HG02642 (cell line): ENCODE measurements at regions not wholly inside any gene's neighbourhood (a gene's known extent, or its start where the extent isn't known, plus 50 kb on each side); places are given as distances from the start of the nearest gene placed in this dataset.
"Not testable (repeated sequence)": the region's sequence is repeated elsewhere in the genome, so short reads cannot be mapped to it uniquely, and the experiment has no call there.

Experiments used
- ATAC-seq: cut with Tn5 transposase; IDR thresholded peaks from one replicate; pipeline ENCODE4 v1.9.1; 2021; ENCODE audit warnings: mild to moderate bottlenecking; ENCODE audit not compliant: unreplicated experiment, poor library complexity

GRCh38 chr11:79671401-79671800 is 230.6 kb upstream of the TENM4 start:
- ATAC-seq, result no peak

DNA sequence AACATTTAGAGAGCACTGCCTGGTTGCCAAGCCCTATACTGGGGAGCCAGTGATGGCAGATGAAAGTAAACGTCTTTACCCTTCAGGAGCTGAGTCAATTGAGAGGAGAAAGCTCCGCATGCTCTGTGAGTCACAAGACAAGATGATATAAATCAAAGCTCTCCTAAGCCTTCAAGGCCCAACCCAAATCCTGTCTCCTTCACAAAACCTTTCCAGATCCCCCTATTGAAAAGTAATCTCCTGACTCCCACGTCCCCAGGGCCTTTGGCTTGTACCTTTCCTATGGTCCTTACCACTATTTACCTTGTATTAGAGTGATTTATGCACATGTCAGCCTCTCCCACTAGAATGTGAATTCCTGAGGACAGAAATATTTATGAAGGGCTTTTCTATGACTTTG is 230.1 kb upstream of the TENM4 start:
- no peak for ATAC-seq

GRCh38 chr11:79668575-79668974 is 227.7 kb upstream of the TENM4 start:
- no peak for ATAC-seq

DNA sequence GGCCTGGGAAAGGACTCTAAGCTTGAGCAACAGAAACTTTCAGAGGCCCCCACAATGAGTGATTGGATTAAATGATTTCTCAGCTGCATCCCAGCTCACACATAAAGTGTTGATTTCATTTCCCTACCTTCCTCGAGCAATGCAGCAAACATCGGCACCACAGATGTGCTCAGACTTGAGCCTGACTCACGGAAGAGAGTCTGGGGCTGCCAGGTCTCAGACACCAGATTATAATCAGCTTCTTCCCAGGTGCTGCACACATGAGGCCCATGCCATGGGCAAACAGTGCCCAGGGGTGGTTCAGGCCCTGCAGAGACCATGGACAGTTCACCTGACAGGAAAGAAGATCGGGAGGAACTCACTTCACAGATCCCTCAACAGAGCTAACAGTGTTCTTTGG is 226.6 kb upstream of the TENM4 start:
- no peak for ATAC-seq

GRCh38 chr11:79663017-79663416 is 222.2 kb upstream of the TENM4 start:
- no peak for ATAC-seq

GRCh38 chr11:79661373-79661772 is 220.5 kb upstream of the TENM4 start:
- ATAC-seq, result no peak

- no peak for ATAC-seq
These were observed 208.1 kb upstream of the TENM4 start for GRCh38 chr11:79648766-79649520.

DNA sequence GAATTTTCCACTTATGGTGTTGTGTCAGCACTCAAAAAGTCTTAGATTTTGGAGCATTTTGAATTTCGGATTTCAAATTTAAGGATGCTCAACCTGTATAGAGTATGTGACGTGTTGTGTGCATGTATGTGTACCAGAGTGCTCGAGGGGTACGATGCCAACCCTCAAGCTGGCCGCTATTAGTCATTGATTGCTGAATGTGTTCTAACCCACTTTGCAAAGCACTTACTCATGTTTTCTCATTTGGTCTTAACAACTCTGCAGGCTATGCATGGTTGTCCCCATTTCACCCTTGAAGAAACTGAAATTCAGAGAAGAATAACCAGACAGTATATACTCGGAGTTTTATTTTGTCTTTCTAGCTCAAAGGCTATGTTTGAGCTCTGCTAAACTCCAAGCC is 196.4 kb upstream of the TENM4 start:
- ATAC-seq, result no peak

- ATAC-seq, result no peak
These were observed 194.1 kb upstream of the TENM4 start for GRCh38 chr11:79634905-79635304.

- ATAC-seq, result no peak
These were observed 186.5 kb upstream of the TENM4 start for GRCh38 chr11:79627281-79627680.

- ATAC-seq, result no peak
These were observed 185.6 kb upstream of the TENM4 start for GRCh38 chr11:79626135-79627075.

GRCh38 chr11:79623375-79623774 is 182.5 kb upstream of the TENM4 start:
- no peak for ATAC-seq

DNA sequence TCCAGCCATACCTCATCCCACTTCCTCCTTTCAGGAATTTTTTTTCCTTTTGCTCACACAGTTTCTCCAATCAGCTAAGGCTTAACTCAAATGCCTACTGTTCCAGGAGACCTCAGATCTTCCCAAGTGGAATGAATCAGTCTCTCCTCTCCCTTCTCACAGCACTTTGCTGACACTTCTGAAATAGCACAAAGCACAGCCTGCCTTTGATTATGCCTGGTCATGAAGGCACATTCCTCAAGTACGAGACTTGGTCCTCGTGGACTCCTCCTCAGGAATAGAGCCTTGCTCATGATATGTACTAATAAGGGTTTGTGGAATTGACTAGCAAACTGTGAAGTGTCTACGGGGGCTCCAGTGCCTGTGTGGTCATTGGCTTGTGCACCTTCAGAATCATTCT is 176.7 kb upstream of the TENM4 start:
- no peak for ATAC-seq

DNA sequence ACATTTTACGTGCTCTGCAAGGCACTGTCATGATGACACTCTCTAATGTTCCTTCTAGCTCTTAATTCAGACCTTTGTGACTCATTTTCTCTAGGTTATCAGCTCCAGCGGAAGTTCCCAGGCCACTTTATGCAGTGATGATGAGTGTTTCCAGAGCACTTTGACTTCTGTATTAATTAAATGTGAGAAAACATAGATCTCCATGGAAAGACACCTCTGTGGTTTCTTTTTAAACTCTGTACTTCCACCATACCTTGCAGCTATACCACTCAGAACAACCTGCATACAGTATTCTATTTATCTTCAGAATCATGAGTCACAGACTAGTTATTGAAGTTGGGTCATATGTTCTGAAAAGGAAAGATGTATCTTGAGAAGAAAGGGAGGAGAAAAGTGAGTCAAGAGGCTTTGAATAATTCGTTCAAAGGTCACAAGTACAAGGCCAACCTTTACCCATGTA is 175.6 kb upstream of the TENM4 start:
- ATAC-seq, result no peak

DNA sequence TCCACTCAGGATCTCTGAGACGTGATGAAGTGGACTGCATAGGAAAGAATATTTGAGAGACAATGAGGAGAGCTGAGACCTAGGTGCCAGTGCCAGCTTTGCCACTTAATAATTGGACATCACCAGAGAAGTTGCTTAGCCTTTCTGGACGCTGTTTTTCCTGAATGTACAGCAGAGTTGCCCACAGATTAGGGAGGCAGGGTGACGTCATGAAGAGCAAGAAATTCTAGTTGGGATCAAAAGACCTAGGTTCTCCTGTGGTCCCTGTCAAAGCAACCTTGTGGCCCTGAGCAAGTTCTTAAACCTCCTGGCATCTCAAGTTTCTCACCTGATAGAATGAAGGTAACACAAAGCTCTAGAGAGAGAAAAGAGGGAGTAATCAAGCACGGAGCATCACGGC is 174.6 kb upstream of the TENM4 start:
- no peak for ATAC-seq

DNA sequence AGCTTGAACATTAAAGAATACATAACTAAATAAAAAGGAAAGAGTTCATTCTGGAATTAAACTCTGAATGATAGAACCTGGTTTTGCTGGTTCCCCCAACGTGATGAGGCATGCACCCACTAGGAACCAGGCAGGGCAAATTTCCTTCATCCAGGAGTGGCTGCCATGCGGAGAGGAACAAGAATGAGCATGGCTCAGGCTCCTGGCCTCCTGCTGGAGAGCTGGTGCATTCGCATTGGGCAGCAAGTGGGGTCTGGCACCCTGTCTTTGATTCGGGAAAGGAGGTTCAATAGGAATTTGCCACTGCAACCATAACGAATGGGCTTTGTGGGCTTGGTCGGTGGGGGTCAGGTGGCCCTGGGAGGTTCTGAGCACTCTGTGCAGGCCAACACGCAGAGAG is 169.8 kb upstream of the TENM4 start:
- ATAC-seq, result no peak

- no peak for ATAC-seq
These were observed 169.3 kb upstream of the TENM4 start for GRCh38 chr11:79610139-79610538.

GRCh38 chr11:79609511-79609910 is 168.7 kb upstream of the TENM4 start:
- no peak for ATAC-seq

- ATAC-seq, result not testable (repeated sequence)
These were observed 165.6 kb upstream of the TENM4 start for GRCh38 chr11:79606461-79606860.

DNA sequence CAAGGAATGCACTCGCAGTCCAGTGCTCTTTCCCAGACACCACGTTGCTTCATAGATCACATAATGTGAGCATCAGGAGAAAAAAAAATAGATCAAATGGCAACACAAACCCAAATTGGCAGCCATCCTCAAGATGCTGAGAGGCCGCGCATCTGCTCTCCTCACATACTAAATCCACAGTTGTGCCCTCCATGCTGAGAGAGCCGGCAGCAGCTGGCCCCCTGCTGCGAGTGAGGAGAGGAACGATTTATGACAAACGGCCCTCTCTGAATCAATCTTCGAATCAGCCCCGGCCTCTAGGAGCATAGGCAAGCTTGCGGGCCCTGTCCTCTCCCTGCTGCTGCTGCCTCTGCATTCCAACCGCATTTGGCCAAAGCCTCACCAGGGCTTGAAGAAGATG is 159.9 kb upstream of the TENM4 start:
- no peak for ATAC-seq

GRCh38 chr11:79594834-79595233 is 154.0 kb upstream of the TENM4 start:
- ATAC-seq, result no peak
